ENCODE measurements at regions not wholly inside any gene's neighbourhood (a gene's known extent, or its start where the extent isn't known, plus 50 kb on each side); places are given as distances from the start of the nearest gene placed in this dataset.
"Not testable (repeated sequence)": the region's sequence is repeated elsewhere in the genome, so short reads cannot be mapped to it uniquely, and the experiment has no call there.

DNA sequence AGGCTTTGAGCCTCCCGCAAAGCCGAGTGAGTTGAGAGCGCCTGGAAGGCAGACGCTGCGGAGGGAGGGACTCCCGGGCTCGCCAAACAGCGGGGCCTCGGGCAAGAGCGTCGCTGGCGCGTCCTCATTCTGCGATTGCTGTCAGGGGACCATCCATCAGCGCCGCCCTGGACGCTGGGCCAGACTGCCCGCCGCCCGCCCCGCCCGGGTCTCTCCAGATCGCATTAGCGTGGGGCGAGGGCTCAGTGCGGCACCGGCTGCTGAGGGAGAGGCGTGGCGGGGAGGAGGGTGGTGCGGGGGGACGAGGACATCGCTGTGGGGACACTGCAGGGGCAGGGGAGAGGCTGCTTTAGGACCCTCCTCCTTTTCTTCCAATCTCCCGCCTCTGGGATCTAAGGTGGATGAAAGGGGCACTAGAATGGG is 957.2 kb upstream of the DEFB115 start:
- H3K9me3 ChIP-seq; ATAC-seq; FAIRE-seq; H3K27ac ChIP-seq; H3K4me3 ChIP-seq; DNase-seq (ENCODE audit: low read depth in 1 of 2, low spot score in 1 of 2); POLR2A ChIA-PET; H3K4me1 ChIP-seq; CTCF ChIA-PET: not testable (repeated sequence)
- peak overlapping the region; percentile 44 for H3K4me2 ChIP-seq
- 10% methylated on average over 15 of the region's 33 CpGs for WGBS (ENCODE audit: missing lambda C conversion rate)

DNA sequence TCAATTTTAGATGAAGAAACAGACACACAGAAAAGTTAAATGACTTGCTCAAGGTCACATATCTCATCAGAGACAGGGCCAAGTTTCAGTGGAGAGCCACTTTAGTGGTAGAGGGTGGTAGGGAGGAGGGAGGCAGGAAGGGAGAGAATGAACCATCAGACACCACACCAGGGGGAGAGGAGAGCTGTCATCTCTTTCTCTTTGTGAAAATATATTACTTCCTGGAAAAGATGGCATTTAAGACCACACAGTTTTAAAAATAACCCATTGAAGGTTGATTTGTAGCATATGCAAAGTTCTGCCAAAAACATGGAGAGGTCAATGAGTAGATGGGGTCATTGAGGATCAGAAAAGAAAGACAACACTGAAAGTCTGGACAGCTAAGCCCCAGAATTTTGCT is 954.7 kb upstream of the DEFB115 start:
- H3K4me1 ChIP-seq; H3K4me2 ChIP-seq; POLR2A ChIA-PET; H3K27ac ChIP-seq; H3K9me3 ChIP-seq; H3K4me3 ChIP-seq; DNase-seq (ENCODE audit: low read depth in 1 of 2, low spot score in 1 of 2); FAIRE-seq; ATAC-seq; CTCF ChIA-PET: not testable (repeated sequence)

DNA sequence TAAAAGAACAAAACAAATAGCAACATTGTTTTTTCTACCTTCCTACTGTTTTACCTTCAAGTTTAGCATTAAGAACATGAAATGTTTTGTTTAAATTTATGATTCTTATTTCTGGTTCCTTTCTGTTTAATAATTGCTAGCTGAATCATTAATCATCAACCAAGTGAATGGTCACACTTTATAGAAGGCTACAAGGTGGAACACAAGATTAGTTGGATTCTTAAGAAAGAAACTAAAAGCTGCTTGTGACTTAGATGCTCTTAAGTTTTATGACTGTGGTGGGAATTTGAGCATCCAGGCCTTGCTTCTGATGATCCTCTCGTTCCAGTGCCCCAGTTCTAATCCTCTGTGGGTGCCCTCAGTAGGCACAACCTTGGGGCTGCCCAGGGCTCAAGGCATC is 947.5 kb upstream of the DEFB115 start:
- H3K4me1 ChIP-seq; DNase-seq (ENCODE audit: low read depth in 1 of 2, low spot score in 1 of 2); POLR2A ChIA-PET; ATAC-seq; H3K4me2 ChIP-seq; H3K4me3 ChIP-seq; CTCF ChIA-PET; H3K27ac ChIP-seq; H3K9me3 ChIP-seq: not testable (repeated sequence)
- 0% methylated on average over 1 of the region's 1 CpG for WGBS (ENCODE audit: missing lambda C conversion rate)
- FAIRE-seq: peak; percentile 32

DNA sequence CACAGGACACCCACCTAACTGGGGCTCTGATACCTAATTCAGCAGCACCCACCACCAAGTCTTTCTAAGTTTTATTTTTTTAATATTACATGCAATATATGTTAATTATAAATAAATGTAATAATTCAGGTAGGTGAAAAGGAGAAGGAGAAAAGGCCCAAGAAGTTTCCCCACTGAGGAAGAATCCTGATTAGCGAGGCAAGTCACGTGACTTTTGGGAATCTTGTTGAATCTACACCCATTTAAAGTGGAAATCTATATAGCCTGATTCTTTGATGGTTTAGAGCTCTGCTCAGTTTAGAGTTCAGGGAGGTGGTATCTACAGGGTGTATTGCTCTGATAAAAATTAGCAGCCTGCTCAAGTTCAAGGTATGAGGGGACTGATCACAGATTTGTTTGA is 947.1 kb upstream of the DEFB115 start:
- H3K4me2 ChIP-seq; H3K9me3 ChIP-seq; H3K4me1 ChIP-seq; H3K27ac ChIP-seq; DNase-seq (ENCODE audit: low read depth in 1 of 2, low spot score in 1 of 2); CTCF ChIA-PET; H3K4me3 ChIP-seq; FAIRE-seq; POLR2A ChIA-PET; ATAC-seq: not testable (repeated sequence)
- WGBS (ENCODE audit: missing lambda C conversion rate): 42% methylated on average over 2 of the region's 2 CpGs

DNA sequence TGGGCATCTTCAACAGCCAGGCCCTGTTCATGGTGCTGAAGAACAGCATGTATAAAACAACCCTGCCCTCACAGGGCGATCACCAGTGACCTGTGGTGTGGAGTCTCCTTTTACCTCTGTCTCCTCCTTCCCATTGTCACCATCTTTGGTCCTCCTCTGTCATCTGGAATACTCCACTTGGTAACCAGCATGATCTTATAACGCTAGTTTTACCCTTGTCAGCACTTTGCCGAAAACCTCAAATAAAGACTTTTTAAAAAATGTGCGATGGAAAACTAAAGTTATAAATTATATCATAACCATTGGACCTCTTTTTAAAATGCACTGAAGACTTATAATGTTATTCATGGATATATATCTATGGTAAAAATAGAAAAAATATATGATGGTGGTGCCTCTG is 945.2 kb upstream of the DEFB115 start:
- WGBS (ENCODE audit: missing lambda C conversion rate): 55% methylated on average over 4 of the region's 4 CpGs
- H3K9me3 ChIP-seq; H3K4me2 ChIP-seq; ATAC-seq; FAIRE-seq; POLR2A ChIA-PET; H3K4me3 ChIP-seq; CTCF ChIA-PET; DNase-seq (ENCODE audit: low read depth in 1 of 2, low spot score in 1 of 2); H3K27ac ChIP-seq; H3K4me1 ChIP-seq: not testable (repeated sequence)
- peak; percentile 58 for TF ChIP-seq MAFK (IDR thresholded peaks at IDR 0.05; ENCODE audit: partially characterized antibody)

DNA sequence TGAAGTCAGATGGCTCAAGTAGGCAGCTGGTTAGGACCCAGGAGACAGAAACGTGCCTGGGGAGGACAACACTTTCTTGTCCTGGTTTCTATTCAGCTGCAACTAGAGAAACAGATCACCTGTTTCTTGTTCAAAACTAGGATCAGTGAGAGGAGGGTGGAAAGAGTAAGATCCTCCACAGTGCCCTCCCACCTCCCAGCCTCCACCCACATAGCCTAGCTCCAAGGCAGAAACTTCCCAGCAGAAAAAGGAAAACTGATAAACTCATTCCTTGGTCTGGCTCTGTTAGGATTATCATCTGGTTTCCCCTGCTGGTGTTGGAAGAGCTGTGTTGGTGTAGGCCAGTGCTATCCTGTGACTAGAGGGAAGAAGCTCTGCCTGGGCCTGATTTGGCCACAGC is 943.8 kb upstream of the DEFB115 start:
- ATAC-seq; H3K4me3 ChIP-seq; H3K4me2 ChIP-seq; FAIRE-seq; CTCF ChIA-PET; POLR2A ChIA-PET; DNase-seq (ENCODE audit: low read depth in 1 of 2, low spot score in 1 of 2); H3K27ac ChIP-seq; H3K4me1 ChIP-seq; H3K9me3 ChIP-seq: not testable (repeated sequence)
- WGBS (ENCODE audit: missing lambda C conversion rate): 0% methylated on average over 1 of the region's 1 CpG

DNA sequence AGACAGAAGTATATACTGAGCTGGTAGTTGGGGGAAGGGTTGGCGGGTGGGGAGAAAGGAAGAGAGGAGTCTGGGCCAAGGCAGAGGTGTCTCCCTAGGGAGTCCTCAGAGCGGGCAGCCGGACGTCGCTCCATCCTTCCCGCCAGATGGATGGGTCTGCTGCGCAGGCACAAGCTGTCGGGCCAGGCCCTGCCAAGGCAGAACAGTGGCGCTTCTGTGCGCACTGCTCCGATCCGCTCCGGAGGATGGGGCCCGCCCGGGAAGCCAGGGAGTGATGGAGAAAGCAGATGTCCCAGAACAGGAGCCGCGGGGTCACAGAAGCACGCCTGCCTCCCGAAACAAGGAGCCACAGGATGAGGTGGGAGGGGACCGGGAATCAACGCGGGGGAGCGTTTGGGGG is 941.4 kb upstream of the DEFB115 start:
- ATAC-seq; H3K4me2 ChIP-seq; H3K4me1 ChIP-seq; H3K27ac ChIP-seq; H3K4me3 ChIP-seq; DNase-seq (ENCODE audit: low read depth in 1 of 2, low spot score in 1 of 2); H3K9me3 ChIP-seq; POLR2A ChIA-PET; CTCF ChIA-PET; FAIRE-seq: not testable (repeated sequence)
- 59% methylated on average over 18 of the region's 23 CpGs for WGBS (ENCODE audit: missing lambda C conversion rate)

DNA sequence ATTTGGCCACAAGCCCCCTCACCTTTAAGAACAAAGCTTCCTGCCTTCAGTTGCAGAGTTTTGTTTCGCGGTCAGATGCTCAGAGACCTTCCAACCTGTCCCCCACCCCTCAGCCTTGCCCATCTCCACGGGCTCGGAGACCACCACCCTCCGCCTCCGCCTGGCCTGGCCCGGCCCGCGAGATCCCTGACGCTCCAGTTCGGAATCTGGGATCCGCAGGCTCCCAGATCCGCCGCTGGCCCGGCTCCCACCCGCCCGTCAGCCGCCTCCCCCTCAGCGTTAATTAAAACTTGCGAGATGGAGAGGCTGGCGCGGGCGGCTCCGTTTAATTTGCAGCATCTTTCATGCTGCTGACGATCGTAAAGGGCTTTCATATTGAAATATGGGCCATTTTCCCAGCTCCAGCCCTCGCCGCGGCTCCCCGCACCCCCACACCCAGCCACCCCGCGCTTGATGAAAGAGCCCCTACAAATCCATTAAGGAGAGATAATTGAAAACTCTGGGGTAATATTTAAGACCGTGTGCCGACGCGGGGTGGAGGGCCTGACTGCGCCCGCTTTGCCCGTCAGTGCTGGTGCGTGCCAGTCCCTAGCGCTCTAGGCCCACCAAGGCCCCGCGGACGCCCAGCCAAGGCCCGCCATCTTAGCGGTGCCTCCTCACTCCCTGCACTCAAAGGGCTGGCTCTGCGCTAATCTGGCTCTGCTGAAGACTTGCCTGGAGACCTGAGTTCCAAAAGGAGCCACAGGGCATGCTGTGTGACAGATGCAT is 940.7 kb upstream of the DEFB115 start:
- DNase-seq (ENCODE audit: low read depth in 1 of 2, low spot score in 1 of 2); H3K4me2 ChIP-seq; H3K4me3 ChIP-seq; H3K4me1 ChIP-seq; FAIRE-seq; H3K27ac ChIP-seq; POLR2A ChIA-PET; CTCF ChIA-PET; ATAC-seq; H3K9me3 ChIP-seq: not testable (repeated sequence)
- WGBS (ENCODE audit: missing lambda C conversion rate): 76% methylated on average over 38 of the region's 47 CpGs

DNA sequence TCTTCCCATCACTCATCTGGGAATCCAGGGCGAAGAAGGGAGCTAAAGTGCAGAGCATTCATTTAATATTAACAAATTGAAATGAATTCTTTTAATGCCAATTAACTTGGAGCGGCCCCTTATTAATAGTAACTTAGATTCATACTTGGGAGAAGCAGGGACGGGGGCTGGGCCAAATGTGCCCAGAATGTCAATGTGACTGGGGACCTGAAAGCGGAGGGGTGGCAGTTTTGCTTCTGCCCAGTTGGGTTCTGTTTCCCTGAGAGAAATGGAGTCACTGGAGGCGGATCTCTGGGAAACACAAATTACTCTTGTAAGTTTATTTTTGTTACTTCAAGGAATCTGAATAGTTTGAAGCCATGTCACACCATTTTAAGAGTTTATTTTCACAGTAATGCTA is 923.7 kb upstream of the DEFB115 start:
- POLR2A ChIA-PET; DNase-seq (ENCODE audit: low read depth in 1 of 2, low spot score in 1 of 2); H3K4me3 ChIP-seq; FAIRE-seq; H3K4me2 ChIP-seq; CTCF ChIA-PET; H3K27ac ChIP-seq; H3K4me1 ChIP-seq; H3K9me3 ChIP-seq; ATAC-seq: not testable (repeated sequence)
- 2% methylated on average over 5 of the region's 5 CpGs for WGBS (ENCODE audit: missing lambda C conversion rate)

DNA sequence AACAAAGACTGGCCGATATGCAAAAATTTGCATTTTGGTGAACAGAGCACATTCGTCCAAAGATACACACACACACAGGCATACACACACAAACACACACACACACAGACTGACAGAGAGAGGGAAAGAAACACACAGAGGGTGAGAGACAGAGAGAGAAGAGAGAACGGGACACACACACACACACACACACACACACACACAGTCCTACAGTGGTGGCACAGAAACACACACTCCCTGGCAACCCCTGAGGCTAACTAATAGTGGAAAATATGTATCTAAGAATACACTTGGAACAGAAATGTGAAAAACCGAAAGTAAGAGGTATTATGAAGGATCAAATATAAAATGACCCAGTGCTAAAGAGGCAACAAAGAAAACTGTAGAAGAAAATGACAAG is 919.9 kb upstream of the DEFB115 start:
- H3K4me2 ChIP-seq; H3K4me1 ChIP-seq; ATAC-seq; CTCF ChIA-PET; DNase-seq (ENCODE audit: low read depth in 1 of 2, low spot score in 1 of 2); POLR2A ChIA-PET; FAIRE-seq; H3K27ac ChIP-seq; H3K4me3 ChIP-seq; H3K9me3 ChIP-seq: not testable (repeated sequence)
- WGBS (ENCODE audit: missing lambda C conversion rate): 13% methylated on average over 4 of the region's 4 CpGs

Data from A549 (cell line).